ENCODE measurements at regions not wholly inside any gene's neighbourhood (a gene's known extent, or its start where the extent isn't known, plus 50 kb on each side); places are given as distances from the start of the nearest gene placed in this dataset.

DNA sequence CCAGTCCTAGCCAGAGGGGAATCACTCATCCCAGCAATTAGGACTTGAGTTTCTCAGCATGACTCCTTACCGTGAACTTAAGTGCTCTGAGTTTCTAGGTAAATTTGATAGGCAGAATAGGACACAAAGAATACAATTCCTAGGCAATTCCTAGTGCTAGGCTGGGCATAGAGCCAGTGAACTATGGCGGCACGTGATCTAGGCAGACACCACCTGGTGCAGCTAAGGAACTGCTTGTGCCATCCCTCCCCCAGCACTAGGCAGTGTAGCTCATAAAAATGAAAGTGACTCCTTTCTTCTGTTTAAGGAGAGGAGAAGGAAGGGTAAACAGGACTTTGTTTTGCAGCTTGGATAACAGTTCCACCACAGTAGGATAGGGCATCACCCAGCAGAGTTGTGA is 736.3 kb upstream of the PCDH7 start:
- TF ChIP-seq, protein P1, sequence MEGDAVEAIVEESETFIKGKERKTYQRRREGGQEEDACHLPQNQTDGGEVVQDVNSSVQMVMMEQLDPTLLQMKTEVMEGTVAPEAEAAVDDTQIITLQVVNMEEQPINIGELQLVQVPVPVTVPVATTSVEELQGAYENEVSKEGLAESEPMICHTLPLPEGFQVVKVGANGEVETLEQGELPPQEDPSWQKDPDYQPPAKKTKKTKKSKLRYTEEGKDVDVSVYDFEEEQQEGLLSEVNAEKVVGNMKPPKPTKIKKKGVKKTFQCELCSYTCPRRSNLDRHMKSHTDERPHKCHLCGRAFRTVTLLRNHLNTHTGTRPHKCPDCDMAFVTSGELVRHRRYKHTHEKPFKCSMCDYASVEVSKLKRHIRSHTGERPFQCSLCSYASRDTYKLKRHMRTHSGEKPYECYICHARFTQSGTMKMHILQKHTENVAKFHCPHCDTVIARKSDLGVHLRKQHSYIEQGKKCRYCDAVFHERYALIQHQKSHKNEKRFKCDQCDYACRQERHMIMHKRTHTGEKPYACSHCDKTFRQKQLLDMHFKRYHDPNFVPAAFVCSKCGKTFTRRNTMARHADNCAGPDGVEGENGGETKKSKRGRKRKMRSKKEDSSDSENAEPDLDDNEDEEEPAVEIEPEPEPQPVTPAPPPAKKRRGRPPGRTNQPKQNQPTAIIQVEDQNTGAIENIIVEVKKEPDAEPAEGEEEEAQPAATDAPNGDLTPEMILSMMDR (IDR thresholded peaks at IDR 0.05), result no peak
- TF ChIP-seq POLR2A (IDR thresholded peaks at IDR 0.05), result no peak
